ENCODE measurements at regions not wholly inside any gene's neighbourhood (a gene's known extent, or its start where the extent isn't known, plus 50 kb on each side); places are given as distances from the start of the nearest gene placed in this dataset.

GRCh38 chr21:35825370-35826353 lies 234.7 kb downstream of the SETD4 start:
- Histone ChIP-seq H3K27me3 (ENCODE audit: control insufficient read depth in 2 of 2, insufficient read depth in 2 of 2, low read length in 2 of 2) (peaks cover 4 to 10% of the 10 kb centered on the region in 2 experiments), H2AFZ (ENCODE audit: low read depth, low read length) (no peak overlapping the region), H3K36me3 (ENCODE audit: control insufficient read depth in 2 of 2, extremely low read depth in 1 of 2, insufficient read depth in 2 of 2, low read length in 2 of 2) (no peaks in the 10 kb centered on the region), H4K20me1 (replicated peaks; ENCODE audit: control insufficient read depth, extremely low read depth, insufficient read depth, low read length) (no peaks in the 10 kb centered on the region), H3K9me3 (replicated peaks; ENCODE audit: control insufficient read depth, insufficient read depth, low read length) (no peaks in the 10 kb centered on the region), H3K27ac (ENCODE audit: insufficient read depth, low read depth, low read length) (no peak overlapping the region), H3K4me2 (ENCODE audit: insufficient read depth, low read length) (no peak overlapping the region), H3K4me1 (ENCODE audit: control insufficient read depth, extremely low read depth, insufficient read depth, low read length) (no peaks in the 10 kb centered on the region), H3K9ac (replicated peaks; ENCODE audit: extremely low read depth, insufficient read depth, low read length) (no peak overlapping the region), H3K4me3 (replicated peaks in 1 of 3; ENCODE audit: insufficient read depth in 1 of 3, low read depth in 1 of 3, low read length in 3 of 3) (no peak overlapping the region), H3K9me1 (replicated peaks; ENCODE audit: control insufficient read depth, extremely low read depth, insufficient read depth, low read length) (no peaks in the 10 kb centered on the region), H3K79me2 (ENCODE audit: control insufficient read depth, insufficient read depth, low read length) (no peaks in the 10 kb centered on the region)
- no peak for TF ChIP-seq FOS (IDR thresholded peaks at IDR 0.05; ENCODE audit: borderline replicate concordance, insufficient read depth, low read length)
- no peak for TF ChIP-seq MYC (IDR thresholded peaks at IDR 0.05; ENCODE audit: low read depth, low read length)
- TF ChIP-seq MAX (IDR thresholded peaks at IDR 0.05; ENCODE audit: insufficient read depth, insufficient read length): no peak
- dilution Hi-C loops (cut with MboI; ENCODE audit: extremely low pct_ligation_motif_present, low sequenced_read_pairs) (no loop called here), intact Hi-C loops (cut with micrococcal nuclease) (no loop called here)
- FAIRE-seq (no peak), DNase-seq (ENCODE audit: low read depth, low spot score) (no peak)
- ChIA-PET CTCF (no interaction called here), POLR2A (no interaction called here)
- BruUV-seq (replicated peaks): no TSS peak

GRCh38 chr21:35824136-35824535 lies 236.2 kb downstream of the SETD4 start:
- Histone ChIP-seq H3K27ac (ENCODE audit: insufficient read depth, low read depth, low read length) (no peak overlapping the region), H3K4me1 (ENCODE audit: control insufficient read depth, extremely low read depth, insufficient read depth, low read length) (no peaks in the 10 kb centered on the region), H3K79me2 (ENCODE audit: control insufficient read depth, insufficient read depth, low read length) (no peaks in the 10 kb centered on the region), H3K4me3 (replicated peaks in 1 of 3; ENCODE audit: insufficient read depth in 1 of 3, low read depth in 1 of 3, low read length in 3 of 3) (no peak overlapping the region), H2AFZ (ENCODE audit: low read depth, low read length) (no peak overlapping the region), H3K36me3 (ENCODE audit: control insufficient read depth in 2 of 2, extremely low read depth in 1 of 2, insufficient read depth in 2 of 2, low read length in 2 of 2) (no peaks in the 10 kb centered on the region), H3K9me3 (replicated peaks; ENCODE audit: control insufficient read depth, insufficient read depth, low read length) (no peaks in the 10 kb centered on the region), H3K9ac (replicated peaks; ENCODE audit: extremely low read depth, insufficient read depth, low read length) (no peak overlapping the region), H3K27me3 (ENCODE audit: control insufficient read depth in 2 of 2, insufficient read depth in 2 of 2, low read length in 2 of 2) (peaks cover 3 to 7% of the 10 kb centered on the region in 2 experiments), H3K4me2 (ENCODE audit: insufficient read depth, low read length) (no peak overlapping the region), H3K9me1 (replicated peaks; ENCODE audit: control insufficient read depth, extremely low read depth, insufficient read depth, low read length) (no peaks in the 10 kb centered on the region), H4K20me1 (replicated peaks; ENCODE audit: control insufficient read depth, extremely low read depth, insufficient read depth, low read length) (no peaks in the 10 kb centered on the region)
- no peak for FAIRE-seq
- TF ChIP-seq GATA2 (IDR thresholded peaks at IDR 0.05; ENCODE audit: insufficient read depth, insufficient read length, low read depth, low read length): no peak
- TF ChIP-seq CTCF (IDR thresholded peaks at IDR 0.05; ENCODE audit: extremely low read depth in 1 of 2, insufficient read depth in 1 of 2, low read depth in 1 of 2, low read length in 2 of 2): no peak
- TF ChIP-seq FOS (IDR thresholded peaks at IDR 0.05; ENCODE audit: borderline replicate concordance, insufficient read depth, low read length): no peak
- TF ChIP-seq MAX (IDR thresholded peaks at IDR 0.05; ENCODE audit: insufficient read depth, insufficient read length): no peak
- TF ChIP-seq MYC (IDR thresholded peaks at IDR 0.05; ENCODE audit: low read depth, low read length): no peak
- TF ChIP-seq POLR2AphosphoS5 (IDR thresholded peaks at IDR 0.05; ENCODE audit: insufficient read depth, low read depth, low read length): no peak
- TF ChIP-seq EZH2 (IDR thresholded peaks at IDR 0.05; ENCODE audit: borderline replicate concordance, low read depth, low read length, severe bottlenecking): no peak
- no peak for TF ChIP-seq JUN (IDR thresholded peaks at IDR 0.05; ENCODE audit: borderline replicate concordance, insufficient read depth, insufficient read length, low read depth)
- no peak for TF ChIP-seq POLR2A (IDR thresholded peaks at IDR 0.05; ENCODE audit: low read depth, low read length)
- ChIA-PET POLR2A (no interaction called here), CTCF (no interaction called here)
- dilution Hi-C loops (cut with MboI; ENCODE audit: extremely low pct_ligation_motif_present, low sequenced_read_pairs) (no loop called here), intact Hi-C loops (cut with micrococcal nuclease) (no loop called here)
- BruUV-seq (replicated peaks): no TSS peak
- no peak for DNase-seq (ENCODE audit: low read depth, low spot score)

Data from endothelial cell of umbilical vein (primary cell).